Endothelial cell of umbilical vein (primary cell): ENCODE measurements at regions not wholly inside any gene's neighbourhood (a gene's known extent, or its start where the extent isn't known, plus 50 kb on each side); places are given as distances from the start of the nearest gene placed in this dataset.

ENCODE experiments used
- BruUV-seq: library from RNA; stranded (reverse); fragments of 400-500 nt; replicated peaks from 2 replicates; lab custom pipeline; 2021; lab: Mats Ljungman, UMichigan
- CTCF ChIA-PET: fragments of 300-600, 350-600 bp; sonication (Branson Sonifier 250); formaldehyde crosslinking; loops from one replicate; lab custom pipeline; 2021; ENCODE audit warnings: antibody characterized with exemption, inconsistent platforms; lab: Charles Lee
- POLR2A ChIA-PET: fragments of 300-600, 350-600 bp; sonication (Branson Sonifier 250); formaldehyde crosslinking; loops from one replicate; lab custom pipeline; 2021; ENCODE audit warnings: antibody characterized with exemption, inconsistent platforms; lab: Charles Lee
- DNase-seq: peaks from one replicate; pipeline ENCODE4 v3.0.0-alpha.2; 2011; ENCODE audit warnings: low read depth, low spot score
- FAIRE-seq: peaks from 2 replicates; lab custom pipeline; 2011; peaks lifted over from hg19 to GRCh38; lab: Jason Lieb, UNC
- H2AFZ ChIP-seq: 2 replicates; pipeline ENCODE4 v1.6.0; 2012; ENCODE audit warnings: low read depth, low read length, control low read depth, inconsistent platforms
- H3K27ac ChIP-seq: 2 replicates; pipeline ENCODE4 v1.5.1; 2011; ENCODE audit warnings: low read depth, mild to moderate bottlenecking, control low read depth, low read length, moderate library complexity; ENCODE audit not compliant: insufficient read depth
- H3K27me3 ChIP-seq, 2 experiments: 2 replicates each; pipeline versions ENCODE4 v1.6.0 to v1.6.1; 2011; ENCODE audit warnings: low read length in 2 of 2, mixed read lengths in 1 of 2; ENCODE audit not compliant: control insufficient read depth in 2 of 2, insufficient read depth in 2 of 2
- H3K36me3 ChIP-seq, 2 experiments: 2 replicates in 1 of 2; 3 replicates in 1 of 2; pipeline ENCODE4 v1.5.1; 2011; ENCODE audit warnings: low read length in 2 of 2, mild to moderate bottlenecking in 1 of 2, moderate library complexity in 1 of 2; ENCODE audit not compliant: control insufficient read depth in 2 of 2, insufficient read depth in 2 of 2; ENCODE audit errors: extremely low read depth in 1 of 2
- H3K4me1 ChIP-seq: 3 replicates; pipeline ENCODE4 v1.5.1; 2011; ENCODE audit warnings: mild to moderate bottlenecking, low read length; ENCODE audit not compliant: control insufficient read depth, insufficient read depth; ENCODE audit errors: extremely low read depth
- H3K4me2 ChIP-seq: 2 replicates; pipeline ENCODE4 v1.6.1; 2011; ENCODE audit warnings: low read length, control low read depth, mixed read lengths; ENCODE audit not compliant: insufficient read depth
- H3K4me3 ChIP-seq, 3 experiments: fragments of 200-600 bp in 1 of 3; sonication (generic), shearing (Covaris generic) in 1 of 3; replicated peaks in 1 of 3; 2 replicates each; pipeline ENCODE4 v1.5.1; 2011 to 2016; ENCODE audit warnings: control low read depth in 3 of 3, low read length in 3 of 3, mild to moderate bottlenecking in 2 of 3, inconsistent platforms in 1 of 3, low read depth in 1 of 3, moderate library complexity in 1 of 3; ENCODE audit not compliant: insufficient read depth in 1 of 3
- H3K79me2 ChIP-seq: 2 replicates; pipeline ENCODE4 v1.6.0; 2012; ENCODE audit warnings: low read length, inconsistent platforms; ENCODE audit not compliant: control insufficient read depth, insufficient read depth
- H3K9ac ChIP-seq: replicated peaks from 2 replicates; pipeline ENCODE3; 2011; ENCODE audit warnings: low read length, control low read depth; ENCODE audit not compliant: insufficient read depth; ENCODE audit errors: extremely low read depth
- H3K9me1 ChIP-seq: replicated peaks from 3 replicates; pipeline ENCODE4 v1.6.0; 2011; ENCODE audit warnings: mild to moderate bottlenecking, low read length; ENCODE audit not compliant: control insufficient read depth, insufficient read depth; ENCODE audit errors: extremely low read depth
- H3K9me3 ChIP-seq: replicated peaks from 2 replicates; pipeline ENCODE4 v1.5.1; 2012; ENCODE audit warnings: low read length, inconsistent platforms; ENCODE audit not compliant: control insufficient read depth, insufficient read depth
- H4K20me1 ChIP-seq: replicated peaks from 2 replicates; pipeline ENCODE3; 2011; ENCODE audit warnings: mild to moderate bottlenecking, low read length; ENCODE audit not compliant: control insufficient read depth, insufficient read depth; ENCODE audit errors: extremely low read depth
- CTCF ChIP-seq, 2 donors: IDR thresholded peaks; 1 replicate in 1 of 2; 2 replicates in 1 of 2; pipeline ENCODE4 v1.5.1; 2011; ENCODE audit warnings: low read length in 2 of 2, mild to moderate bottlenecking in 2 of 2, moderate library complexity in 2 of 2, control low read depth in 1 of 2, inconsistent platforms in 1 of 2, low read depth in 1 of 2; ENCODE audit not compliant: insufficient read depth in 1 of 2; ENCODE audit errors: extremely low read depth in 1 of 2
- EZH2 ChIP-seq: IDR thresholded peaks from 2 replicates; pipeline ENCODE4 v1.6.1; 2012; ENCODE audit warnings: borderline replicate concordance, low read depth, mild to moderate bottlenecking, moderate library complexity, low read length, inconsistent platforms; ENCODE audit not compliant: severe bottlenecking
- FOS ChIP-seq: IDR thresholded peaks from 2 replicates; pipeline ENCODE4 v1.6.1; 2011; ENCODE audit warnings: mild to moderate bottlenecking, low read length, moderate library complexity, borderline replicate concordance; ENCODE audit not compliant: insufficient read depth
- GATA2 ChIP-seq: IDR thresholded peaks from 2 replicates; pipeline ENCODE4 v1.7.0; 2011; ENCODE audit warnings: low read depth, mild to moderate bottlenecking, moderate library complexity, mixed read lengths, low read length; ENCODE audit not compliant: insufficient read length, insufficient read depth
- JUN ChIP-seq: IDR thresholded peaks from 2 replicates; pipeline ENCODE4 v1.6.1; 2011; ENCODE audit warnings: borderline replicate concordance, low read depth; ENCODE audit not compliant: insufficient read length, insufficient read depth
- MAX ChIP-seq: IDR thresholded peaks from 2 replicates; pipeline ENCODE4 v1.6.1; 2011; ENCODE audit not compliant: insufficient read depth, insufficient read length
- MYC ChIP-seq: IDR thresholded peaks from one replicate; pipeline ENCODE4 v1.6.1; 2011; ENCODE audit warnings: mild to moderate bottlenecking, low read depth, low read length
- POLR2A ChIP-seq: IDR thresholded peaks from 2 replicates; pipeline ENCODE4 v1.6.1; 2012; ENCODE audit warnings: low read depth, mild to moderate bottlenecking, control low read depth, low read length
- POLR2AphosphoS5 ChIP-seq: IDR thresholded peaks from 2 replicates; pipeline ENCODE4 v1.6.1; 2012; ENCODE audit warnings: low read depth, mild to moderate bottlenecking, control low read depth, low read length, moderate library complexity; ENCODE audit not compliant: insufficient read depth
- dilution Hi-C: fragments of 300-500 bp; cut with MboI; formaldehyde crosslinking; loops from one replicate; pipeline ENCODE4 v1.15.0; 2019; ENCODE audit warnings: low sequenced_read_pairs; ENCODE audit not compliant: extremely low pct_ligation_motif_present
- intact Hi-C: fragments of 100-400 bp; cut with micrococcal nuclease; formaldehyde crosslinking; loops from one replicate; pipeline ENCODE4 v1.10.0; 2022

- no peak overlapping the region for H3K4me2 ChIP-seq
- peaks cover 0 to 4% of the 10 kb centered on the region in 2 experiments for H3K27me3 ChIP-seq
- ChIA-PET CTCF (interaction anchor here (0.7 kb wide), 1 partner anchor 153 kb away, joined by 3 read pairs; no protein-coding TSS in a partner anchor), POLR2A (no interaction called here)
- dilution Hi-C loops, result no loop called here
- no peaks in the 10 kb centered on the region for H3K9me1 ChIP-seq
- intact Hi-C loops, result no loop called here
- no peak for DNase-seq
- no peak overlapping the region for H3K4me3 ChIP-seq
- no peaks in the 10 kb centered on the region for H3K36me3 ChIP-seq
- peaks cover 10% of the 10 kb centered on the region for H3K4me1 ChIP-seq
- H3K79me2 ChIP-seq, result no peaks in the 10 kb centered on the region
- no peaks in the 10 kb centered on the region for H3K9me3 ChIP-seq
- H3K27ac ChIP-seq, result no peak overlapping the region
- no peaks in the 10 kb centered on the region for H4K20me1 ChIP-seq
- no peak for FAIRE-seq
- H3K9ac ChIP-seq, result no peak overlapping the region
- TF ChIP-seq FOS (no peak), EZH2 (no peak), MYC (no peak), MAX (no peak), GATA2 (no peak), POLR2AphosphoS5 (no peak), CTCF (IDR thresholded peaks at IDR 0.05; ENCODE audit: extremely low read depth in 1 of 2, insufficient read depth in 1 of 2, low read depth in 1 of 2, low read length in 2 of 2) (no peak), POLR2A (no peak), JUN (no peak)
- H2AFZ ChIP-seq, result no peak overlapping the region
- no TSS peak for BruUV-seq
Observed at GRCh38 chr13:44276061-44276460, 97.6 kb upstream of the SERP2 start.
